Dendritic cell treated with granulocyte-macrophage colony-stimulating factor and Interleukin-4, amounts not matched to agents 40 ng/mL and 50 ng/mL, for 4 days (primary cell): ENCODE measurements at regions not wholly inside any gene's neighbourhood (a gene's known extent, or its start where the extent isn't known, plus 50 kb on each side); places are given as distances from the start of the nearest gene placed in this dataset.
"Not testable (repeated sequence)": the region's sequence is repeated elsewhere in the genome, so short reads cannot be mapped to it uniquely, and the experiment has no call there.

Source experiments
- H3K27ac Mint-ChIP-seq: one replicate; pipeline ENCODE4 v1.8.0; 2022; ENCODE audit warnings: mild to moderate bottlenecking, mixed read lengths
- H3K27me3 Mint-ChIP-seq: one replicate; pipeline ENCODE4 v1.8.0; 2022; ENCODE audit warnings: mild to moderate bottlenecking, mixed read lengths
- H3K36me3 Mint-ChIP-seq: one replicate; pipeline ENCODE4 v1.8.0; 2022; ENCODE audit warnings: low read depth, mixed read lengths
- H3K4me1 Mint-ChIP-seq: one replicate; pipeline ENCODE4 v1.8.0; 2022; ENCODE audit warnings: low read depth, mixed read lengths
- H3K4me3 Mint-ChIP-seq: one replicate; pipeline ENCODE4 v1.8.0; 2022; ENCODE audit warnings: mild to moderate bottlenecking, moderate library complexity, mixed read lengths
- H3K9me3 Mint-ChIP-seq: one replicate; pipeline ENCODE4 v1.8.0; 2022; ENCODE audit warnings: mixed read lengths
- intact Hi-C: fragments of 100-400 bp; cut with micrococcal nuclease; formaldehyde crosslinking; loops from one replicate; pipeline ENCODE4 v1.15.0; 2022

GRCh38 chr9:63327211-63327610 is 1957.8 kb downstream of the FOXD4L5 start:
- intact Hi-C loops, H3K9me3 Mint-ChIP-seq, H3K36me3 Mint-ChIP-seq, H3K27me3 Mint-ChIP-seq, H3K4me1 Mint-ChIP-seq, H3K27ac Mint-ChIP-seq, H3K4me3 Mint-ChIP-seq: not testable (repeated sequence)

DNA sequence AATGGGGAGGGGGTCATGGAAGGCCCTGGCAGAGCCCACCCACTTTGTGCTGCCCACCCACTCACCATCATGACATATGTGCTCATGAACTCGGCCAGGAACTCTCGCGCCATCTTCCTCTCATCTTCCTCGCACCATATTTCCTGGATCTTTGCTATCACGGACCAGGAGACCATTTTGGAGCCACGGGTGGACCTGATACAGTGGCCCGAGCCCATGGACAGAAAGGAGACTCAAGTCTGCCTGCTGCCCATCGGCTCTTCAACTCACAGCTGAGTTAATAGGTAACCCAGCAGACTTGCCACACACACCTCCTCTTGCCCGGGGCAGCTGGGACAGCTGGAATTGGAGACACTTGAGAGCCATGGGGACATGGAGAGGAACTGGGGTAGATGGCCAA is 1958.3 kb downstream of the FOXD4L5 start:
- intact Hi-C loops, H3K36me3 Mint-ChIP-seq, H3K27me3 Mint-ChIP-seq, H3K4me3 Mint-ChIP-seq, H3K4me1 Mint-ChIP-seq, H3K27ac Mint-ChIP-seq, H3K9me3 Mint-ChIP-seq: not testable (repeated sequence)

- H3K27ac Mint-ChIP-seq, H3K4me1 Mint-ChIP-seq, H3K36me3 Mint-ChIP-seq, H3K4me3 Mint-ChIP-seq, H3K27me3 Mint-ChIP-seq, H3K9me3 Mint-ChIP-seq, intact Hi-C loops: not testable (repeated sequence)
Observed at GRCh38 chr9:63325696-63326095, 1959.3 kb downstream of the FOXD4L5 start.

DNA sequence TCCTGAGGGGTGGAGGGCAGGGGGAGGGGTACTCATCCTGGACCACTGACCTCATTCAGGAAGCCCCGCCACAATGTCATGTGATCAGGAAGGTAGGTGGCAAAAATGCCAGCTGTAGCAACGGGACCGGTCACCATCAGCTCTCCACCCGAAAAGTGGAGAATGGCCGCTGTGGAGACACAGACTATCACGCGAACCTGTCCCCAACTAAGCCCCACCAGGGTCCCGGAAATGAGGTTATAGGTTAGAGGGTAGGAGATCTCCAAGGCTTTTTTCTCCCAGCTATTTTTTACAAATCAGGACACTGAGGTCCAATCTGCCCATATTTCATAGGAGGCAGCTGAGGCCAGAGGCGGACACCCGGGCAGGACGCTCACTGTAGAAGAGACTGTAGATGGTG is 1966.9 kb downstream of the FOXD4L5 start:
- H3K4me3 Mint-ChIP-seq, intact Hi-C loops, H3K9me3 Mint-ChIP-seq, H3K27me3 Mint-ChIP-seq, H3K27ac Mint-ChIP-seq, H3K4me1 Mint-ChIP-seq, H3K36me3 Mint-ChIP-seq: not testable (repeated sequence)

GRCh38 chr9:63315387-63315786 is 1969.6 kb downstream of the FOXD4L5 start:
- H3K27ac Mint-ChIP-seq, H3K27me3 Mint-ChIP-seq, H3K4me3 Mint-ChIP-seq, H3K4me1 Mint-ChIP-seq, H3K36me3 Mint-ChIP-seq, H3K9me3 Mint-ChIP-seq, intact Hi-C loops: not testable (repeated sequence)

- H3K4me3 Mint-ChIP-seq, H3K9me3 Mint-ChIP-seq, H3K36me3 Mint-ChIP-seq, intact Hi-C loops, H3K4me1 Mint-ChIP-seq, H3K27me3 Mint-ChIP-seq, H3K27ac Mint-ChIP-seq: not testable (repeated sequence)
Observed at GRCh38 chr9:63296848-63297247, 1988.2 kb downstream of the FOXD4L5 start.

- H3K36me3 Mint-ChIP-seq, H3K27me3 Mint-ChIP-seq, H3K9me3 Mint-ChIP-seq, H3K4me1 Mint-ChIP-seq, intact Hi-C loops, H3K4me3 Mint-ChIP-seq, H3K27ac Mint-ChIP-seq: not testable (repeated sequence)
Observed at GRCh38 chr9:63296366-63296765, 1988.6 kb downstream of the FOXD4L5 start.

DNA sequence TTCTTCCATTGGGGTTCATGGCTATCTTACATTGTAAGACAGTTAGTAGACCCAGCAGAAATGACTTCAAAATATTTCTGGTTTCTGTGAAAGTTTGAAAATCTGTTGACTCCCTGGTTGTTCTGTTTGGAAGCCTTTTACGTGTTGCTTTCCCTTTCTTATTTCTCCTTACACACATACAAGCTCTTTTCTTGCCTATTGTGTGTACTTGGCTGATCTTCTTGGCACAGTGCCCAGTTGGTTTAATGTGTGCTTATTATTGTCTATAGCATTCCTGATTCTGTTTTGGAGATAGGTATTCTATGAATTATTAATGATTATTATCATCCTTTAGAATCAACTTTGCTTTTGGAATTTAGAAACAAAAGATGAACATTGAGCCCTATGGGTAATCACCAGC is 1995.0 kb downstream of the FOXD4L5 start:
- H3K27ac Mint-ChIP-seq, H3K36me3 Mint-ChIP-seq, H3K4me1 Mint-ChIP-seq, H3K4me3 Mint-ChIP-seq, H3K27me3 Mint-ChIP-seq, intact Hi-C loops, H3K9me3 Mint-ChIP-seq: not testable (repeated sequence)
